ENCODE measurements at regions not wholly inside any gene's neighbourhood (a gene's known extent, or its start where the extent isn't known, plus 50 kb on each side); places are given as distances from the start of the nearest gene placed in this dataset.

GRCh38 chr3:13188181-13188779 lies 115.1 kb upstream of the IQSEC1 start:
- TF ChIP-seq, protein P1, sequence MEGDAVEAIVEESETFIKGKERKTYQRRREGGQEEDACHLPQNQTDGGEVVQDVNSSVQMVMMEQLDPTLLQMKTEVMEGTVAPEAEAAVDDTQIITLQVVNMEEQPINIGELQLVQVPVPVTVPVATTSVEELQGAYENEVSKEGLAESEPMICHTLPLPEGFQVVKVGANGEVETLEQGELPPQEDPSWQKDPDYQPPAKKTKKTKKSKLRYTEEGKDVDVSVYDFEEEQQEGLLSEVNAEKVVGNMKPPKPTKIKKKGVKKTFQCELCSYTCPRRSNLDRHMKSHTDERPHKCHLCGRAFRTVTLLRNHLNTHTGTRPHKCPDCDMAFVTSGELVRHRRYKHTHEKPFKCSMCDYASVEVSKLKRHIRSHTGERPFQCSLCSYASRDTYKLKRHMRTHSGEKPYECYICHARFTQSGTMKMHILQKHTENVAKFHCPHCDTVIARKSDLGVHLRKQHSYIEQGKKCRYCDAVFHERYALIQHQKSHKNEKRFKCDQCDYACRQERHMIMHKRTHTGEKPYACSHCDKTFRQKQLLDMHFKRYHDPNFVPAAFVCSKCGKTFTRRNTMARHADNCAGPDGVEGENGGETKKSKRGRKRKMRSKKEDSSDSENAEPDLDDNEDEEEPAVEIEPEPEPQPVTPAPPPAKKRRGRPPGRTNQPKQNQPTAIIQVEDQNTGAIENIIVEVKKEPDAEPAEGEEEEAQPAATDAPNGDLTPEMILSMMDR (IDR thresholded peaks at IDR 0.05): no peak
- TF ChIP-seq POLR2A (IDR thresholded peaks at IDR 0.05): no peak
